ENCODE measurements at regions not wholly inside any gene's neighbourhood (a gene's known extent, or its start where the extent isn't known, plus 50 kb on each side); places are given as distances from the start of the nearest gene placed in this dataset.

DNA sequence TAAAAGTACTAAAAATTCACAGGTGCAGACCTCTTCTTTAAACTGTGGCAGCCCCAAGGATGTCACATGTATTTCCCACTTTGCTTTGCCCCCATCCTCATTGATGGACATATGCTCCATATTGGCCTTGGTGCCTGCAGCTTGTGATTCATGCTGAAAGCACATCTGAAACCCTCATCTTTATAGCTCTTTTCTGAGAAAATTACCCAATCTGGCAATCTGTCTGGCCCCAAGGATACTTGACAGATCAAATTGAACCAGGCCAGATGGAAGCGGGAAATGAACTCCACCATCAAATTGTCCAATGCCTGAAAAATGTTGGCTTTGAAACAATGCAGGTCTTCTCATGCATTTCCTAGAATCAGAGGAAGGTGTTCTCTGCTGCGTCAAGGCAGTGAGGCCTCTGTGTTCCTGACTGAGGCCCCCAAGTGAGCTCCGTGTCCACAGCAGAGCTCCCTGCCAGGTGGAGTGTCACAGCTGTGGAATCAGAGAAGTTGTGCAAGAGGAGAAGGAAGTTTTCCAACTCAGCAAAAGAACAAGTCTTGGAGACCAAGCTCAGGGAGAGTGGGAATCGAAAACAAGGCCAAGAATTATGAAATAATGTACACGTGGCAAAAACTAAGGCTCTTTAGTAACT lies 323.7 kb downstream of the PLPP3 start:
- TF ChIP-seq, protein P1, sequence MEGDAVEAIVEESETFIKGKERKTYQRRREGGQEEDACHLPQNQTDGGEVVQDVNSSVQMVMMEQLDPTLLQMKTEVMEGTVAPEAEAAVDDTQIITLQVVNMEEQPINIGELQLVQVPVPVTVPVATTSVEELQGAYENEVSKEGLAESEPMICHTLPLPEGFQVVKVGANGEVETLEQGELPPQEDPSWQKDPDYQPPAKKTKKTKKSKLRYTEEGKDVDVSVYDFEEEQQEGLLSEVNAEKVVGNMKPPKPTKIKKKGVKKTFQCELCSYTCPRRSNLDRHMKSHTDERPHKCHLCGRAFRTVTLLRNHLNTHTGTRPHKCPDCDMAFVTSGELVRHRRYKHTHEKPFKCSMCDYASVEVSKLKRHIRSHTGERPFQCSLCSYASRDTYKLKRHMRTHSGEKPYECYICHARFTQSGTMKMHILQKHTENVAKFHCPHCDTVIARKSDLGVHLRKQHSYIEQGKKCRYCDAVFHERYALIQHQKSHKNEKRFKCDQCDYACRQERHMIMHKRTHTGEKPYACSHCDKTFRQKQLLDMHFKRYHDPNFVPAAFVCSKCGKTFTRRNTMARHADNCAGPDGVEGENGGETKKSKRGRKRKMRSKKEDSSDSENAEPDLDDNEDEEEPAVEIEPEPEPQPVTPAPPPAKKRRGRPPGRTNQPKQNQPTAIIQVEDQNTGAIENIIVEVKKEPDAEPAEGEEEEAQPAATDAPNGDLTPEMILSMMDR (IDR thresholded peaks at IDR 0.05; ENCODE audit: low read length), result no peak
- TF ChIP-seq EZH2 (IDR thresholded peaks at IDR 0.05; ENCODE audit: borderline replicate concordance, low read length), result no peak
- no peaks in the 10 kb centered on the region for H3F3A ChIP-seq (ENCODE audit: insufficient read depth, low read length)
- no peak overlapping the region for H2AFZ ChIP-seq (ENCODE audit: low read length)
- no peaks in the 10 kb centered on the region for H3K9me2 ChIP-seq (ENCODE audit: low read depth, low read length)
- H3K4me1 ChIP-seq (ENCODE audit: insufficient read depth, low read length, severe bottlenecking), result no peaks in the 10 kb centered on the region
- no peak overlapping the region for H3K27ac ChIP-seq (ENCODE audit: low read depth, low read length, poor library complexity, severe bottlenecking)
- no peaks in the 10 kb centered on the region for H3K27me3 ChIP-seq (ENCODE audit: insufficient read depth, low read length)
- no peak overlapping the region for H3K4me2 ChIP-seq (ENCODE audit: low read length)
- H3K79me2 ChIP-seq (ENCODE audit: insufficient read depth, low read length), result no peaks in the 10 kb centered on the region
- H3K9me3 ChIP-seq (ENCODE audit: low read length), result no peaks in the 10 kb centered on the region
- no peak overlapping the region for H3K9ac ChIP-seq (ENCODE audit: low read length)
- no peaks in the 10 kb centered on the region for H3K36me3 ChIP-seq (ENCODE audit: insufficient read depth, low read length)
- H4K20me1 ChIP-seq (ENCODE audit: insufficient read depth, low read length), result no peaks in the 10 kb centered on the region
- no peak overlapping the region for H3K4me3 ChIP-seq (ENCODE audit: low read depth, low read length, poor library complexity, severe bottlenecking)

DNA sequence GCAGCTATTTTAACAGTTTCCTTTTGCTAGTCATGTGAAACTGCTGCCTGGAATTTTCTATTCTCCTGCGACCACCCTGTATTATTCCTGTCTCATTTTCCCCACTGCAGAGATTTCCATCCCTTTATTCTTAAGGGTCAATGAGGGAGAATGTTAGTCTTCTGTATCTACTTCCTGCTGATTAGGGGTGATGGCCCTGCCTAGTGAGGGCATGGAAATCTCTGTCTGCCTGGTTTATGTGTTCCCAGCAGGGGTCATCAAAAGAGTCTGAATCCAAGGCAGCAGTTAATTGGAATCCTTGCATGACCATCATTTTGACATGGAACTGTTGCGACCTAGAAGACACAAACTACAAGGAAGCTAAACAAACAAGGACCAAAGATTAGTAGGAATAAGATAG lies 325.2 kb downstream of the PLPP3 start:
- Histone ChIP-seq H3K4me2 (ENCODE audit: low read length) (no peak overlapping the region), H3K27me3 (ENCODE audit: insufficient read depth, low read length) (no peaks in the 10 kb centered on the region), H3K36me3 (ENCODE audit: insufficient read depth, low read length) (no peaks in the 10 kb centered on the region), H3K4me1 (ENCODE audit: insufficient read depth, low read length, severe bottlenecking) (no peaks in the 10 kb centered on the region), H3K27ac (ENCODE audit: low read depth, low read length, poor library complexity, severe bottlenecking) (no peak overlapping the region), H4K20me1 (ENCODE audit: insufficient read depth, low read length) (no peaks in the 10 kb centered on the region), H3F3A (ENCODE audit: insufficient read depth, low read length) (no peaks in the 10 kb centered on the region), H3K79me2 (ENCODE audit: insufficient read depth, low read length) (no peaks in the 10 kb centered on the region), H2AFZ (ENCODE audit: low read length) (no peak overlapping the region), H3K9me2 (ENCODE audit: low read depth, low read length) (no peaks in the 10 kb centered on the region), H3K4me3 (ENCODE audit: low read depth, low read length, poor library complexity, severe bottlenecking) (no peak overlapping the region), H3K9me3 (ENCODE audit: low read length) (no peaks in the 10 kb centered on the region), H3K9ac (ENCODE audit: low read length) (no peak overlapping the region)
- TF ChIP-seq, protein P1 (IDR thresholded peaks at IDR 0.05; ENCODE audit: low read length), result no peak
- no peak for TF ChIP-seq EZH2 (IDR thresholded peaks at IDR 0.05; ENCODE audit: borderline replicate concordance, low read length)

DNA sequence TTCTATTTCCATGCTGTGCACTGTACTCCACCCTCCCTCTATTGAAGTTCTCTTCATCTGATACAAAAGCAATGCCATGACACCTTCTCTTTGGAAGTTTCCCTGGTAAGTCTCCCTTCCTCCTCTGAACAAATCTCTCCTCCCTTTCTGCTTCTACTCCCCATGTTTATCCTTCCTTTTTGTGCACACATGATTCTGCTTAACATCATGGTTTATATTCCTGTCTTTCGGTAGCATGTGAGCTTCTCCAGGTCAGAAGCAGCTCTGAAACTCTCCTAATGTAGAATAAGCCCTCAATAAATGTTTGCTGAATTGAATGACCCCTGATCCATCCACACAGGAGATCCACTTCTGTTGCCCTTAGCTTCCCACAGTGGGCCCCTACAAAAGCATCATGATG lies 328.6 kb downstream of the PLPP3 start:
- no peak overlapping the region for H3K9ac ChIP-seq (ENCODE audit: low read length)
- H3K9me3 ChIP-seq (ENCODE audit: low read length), result no peaks in the 10 kb centered on the region
- H3F3A ChIP-seq (ENCODE audit: insufficient read depth, low read length), result no peaks in the 10 kb centered on the region
- no peaks in the 10 kb centered on the region for H3K36me3 ChIP-seq (ENCODE audit: insufficient read depth, low read length)
- H3K4me2 ChIP-seq (ENCODE audit: low read length), result no peak overlapping the region
- TF ChIP-seq, protein P1 (IDR thresholded peaks at IDR 0.05; ENCODE audit: low read length), result no peak
- no peak for TF ChIP-seq EZH2 (IDR thresholded peaks at IDR 0.05; ENCODE audit: borderline replicate concordance, low read length)
- H3K4me3 ChIP-seq (ENCODE audit: low read depth, low read length, poor library complexity, severe bottlenecking), result no peak overlapping the region
- H2AFZ ChIP-seq (ENCODE audit: low read length), result no peak overlapping the region
- no peaks in the 10 kb centered on the region for H3K27me3 ChIP-seq (ENCODE audit: insufficient read depth, low read length)
- H3K4me1 ChIP-seq (ENCODE audit: insufficient read depth, low read length, severe bottlenecking), result no peaks in the 10 kb centered on the region
- H3K79me2 ChIP-seq (ENCODE audit: insufficient read depth, low read length), result no peaks in the 10 kb centered on the region
- H3K9me2 ChIP-seq (ENCODE audit: low read depth, low read length), result no peaks in the 10 kb centered on the region
- no peaks in the 10 kb centered on the region for H4K20me1 ChIP-seq (ENCODE audit: insufficient read depth, low read length)
- no peak overlapping the region for H3K27ac ChIP-seq (ENCODE audit: low read depth, low read length, poor library complexity, severe bottlenecking)
